ENCODE measurements at regions not wholly inside any gene's neighbourhood (a gene's known extent, or its start where the extent isn't known, plus 50 kb on each side); places are given as distances from the start of the nearest gene placed in this dataset.

DNA sequence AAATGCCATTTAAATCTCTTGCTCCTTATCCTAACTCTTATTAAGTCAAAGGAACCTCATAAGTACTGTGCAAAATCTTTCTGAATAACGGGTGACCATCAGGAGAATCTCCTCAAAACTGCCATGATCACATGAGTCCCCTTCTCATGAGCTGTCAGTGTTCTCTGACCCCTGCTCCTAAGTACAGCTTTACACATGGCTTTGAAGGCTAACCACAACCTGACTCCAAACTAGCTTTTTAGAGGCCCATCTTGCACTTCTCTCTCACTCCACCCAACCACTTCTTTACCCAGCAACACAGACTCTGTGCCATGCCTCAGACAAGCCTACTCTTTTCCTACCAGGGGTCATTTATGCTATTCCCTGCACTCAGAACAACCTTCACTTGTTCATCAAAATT, 253.8 kb downstream of the GPD2 start:
- Histone ChIP-seq H3F3A (ENCODE audit: insufficient read depth, low read length, poor library complexity, severe bottlenecking) (no peaks in the 10 kb centered on the region), H4K20me1 (ENCODE audit: insufficient read depth) (no peaks in the 10 kb centered on the region), H2AFZ (ENCODE audit: low read depth, low read length) (no peak overlapping the region), H3K4me3 (ENCODE audit: low read length) (no peak overlapping the region), H3K9me2 (ENCODE audit: insufficient read depth, low read length) (no peaks in the 10 kb centered on the region), H3K4me2 (ENCODE audit: low read length) (no peak overlapping the region), H3K36me3 (ENCODE audit: insufficient read depth, low read length) (no peaks in the 10 kb centered on the region), H3K9me3 (ENCODE audit: low read length) (no peaks in the 10 kb centered on the region), H3K27me3 (ENCODE audit: insufficient read depth, low read depth, low read length) (no peaks in the 10 kb centered on the region), H3K79me2 (replicated peaks; ENCODE audit: insufficient read depth, low read length) (no peaks in the 10 kb centered on the region), H3K27ac (ENCODE audit: low read length) (no peak overlapping the region), H3K9ac (ENCODE audit: low read length) (no peak overlapping the region)
- TF ChIP-seq MXI1 (conservative IDR thresholded peaks at IDR 0.05; ENCODE audit: poor library complexity, severe bottlenecking) = no peak
- TF ChIP-seq SMC3 (conservative IDR thresholded peaks at IDR 0.05; ENCODE audit: poor library complexity) = no peak
- no peak for TF ChIP-seq CTCF (IDR thresholded peaks at IDR 0.05; ENCODE audit: poor library complexity, severe bottlenecking)
- no peak for TF ChIP-seq EZH2 (IDR thresholded peaks at IDR 0.05; ENCODE audit: borderline replicate concordance, insufficient read depth, low read length, poor library complexity, severe bottlenecking)
- TF ChIP-seq, protein P1, sequence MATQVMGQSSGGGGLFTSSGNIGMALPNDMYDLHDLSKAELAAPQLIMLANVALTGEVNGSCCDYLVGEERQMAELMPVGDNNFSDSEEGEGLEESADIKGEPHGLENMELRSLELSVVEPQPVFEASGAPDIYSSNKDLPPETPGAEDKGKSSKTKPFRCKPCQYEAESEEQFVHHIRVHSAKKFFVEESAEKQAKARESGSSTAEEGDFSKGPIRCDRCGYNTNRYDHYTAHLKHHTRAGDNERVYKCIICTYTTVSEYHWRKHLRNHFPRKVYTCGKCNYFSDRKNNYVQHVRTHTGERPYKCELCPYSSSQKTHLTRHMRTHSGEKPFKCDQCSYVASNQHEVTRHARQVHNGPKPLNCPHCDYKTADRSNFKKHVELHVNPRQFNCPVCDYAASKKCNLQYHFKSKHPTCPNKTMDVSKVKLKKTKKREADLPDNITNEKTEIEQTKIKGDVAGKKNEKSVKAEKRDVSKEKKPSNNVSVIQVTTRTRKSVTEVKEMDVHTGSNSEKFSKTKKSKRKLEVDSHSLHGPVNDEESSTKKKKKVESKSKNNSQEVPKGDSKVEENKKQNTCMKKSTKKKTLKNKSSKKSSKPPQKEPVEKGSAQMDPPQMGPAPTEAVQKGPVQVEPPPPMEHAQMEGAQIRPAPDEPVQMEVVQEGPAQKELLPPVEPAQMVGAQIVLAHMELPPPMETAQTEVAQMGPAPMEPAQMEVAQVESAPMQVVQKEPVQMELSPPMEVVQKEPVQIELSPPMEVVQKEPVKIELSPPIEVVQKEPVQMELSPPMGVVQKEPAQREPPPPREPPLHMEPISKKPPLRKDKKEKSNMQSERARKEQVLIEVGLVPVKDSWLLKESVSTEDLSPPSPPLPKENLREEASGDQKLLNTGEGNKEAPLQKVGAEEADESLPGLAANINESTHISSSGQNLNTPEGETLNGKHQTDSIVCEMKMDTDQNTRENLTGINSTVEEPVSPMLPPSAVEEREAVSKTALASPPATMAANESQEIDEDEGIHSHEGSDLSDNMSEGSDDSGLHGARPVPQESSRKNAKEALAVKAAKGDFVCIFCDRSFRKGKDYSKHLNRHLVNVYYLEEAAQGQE (IDR thresholded peaks at IDR 0.05; ENCODE audit: borderline replicate concordance) = no peak
- TF ChIP-seq RAD21 (conservative IDR thresholded peaks at IDR 0.05) = no peak
- no peak for TF ChIP-seq TAF1 (IDR thresholded peaks at IDR 0.05; ENCODE audit: low read depth)
- TF ChIP-seq EP300 (conservative IDR thresholded peaks at IDR 0.05; ENCODE audit: poor library complexity, severe bottlenecking) = no peak
- no peak for TF ChIP-seq POLR2AphosphoS5 (IDR thresholded peaks at IDR 0.05)

DNA sequence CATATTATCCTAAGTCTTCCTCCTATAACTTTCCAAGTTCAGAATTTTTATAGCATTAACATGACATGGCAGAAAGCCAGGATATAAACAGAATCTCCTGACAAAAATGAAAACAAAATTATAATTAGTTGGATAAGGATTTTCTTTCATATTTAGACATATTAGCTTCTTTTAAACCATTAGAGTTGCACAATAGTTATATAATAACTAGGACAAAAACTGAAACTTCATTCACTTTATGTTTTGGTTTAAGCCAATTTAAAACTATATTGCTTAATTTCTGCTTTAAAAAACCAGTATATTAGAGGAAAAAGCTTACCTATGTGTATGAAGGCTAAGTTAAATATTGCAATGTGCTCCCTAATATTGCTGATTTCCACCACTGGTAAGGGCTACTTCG, 254.8 kb downstream of the GPD2 start:
- no peak overlapping the region for H3K9ac ChIP-seq (ENCODE audit: low read length)
- H3K9me2 ChIP-seq (ENCODE audit: insufficient read depth, low read length) = no peaks in the 10 kb centered on the region
- no peaks in the 10 kb centered on the region for H3K9me3 ChIP-seq (ENCODE audit: low read length)
- no peak overlapping the region for H3K27ac ChIP-seq (ENCODE audit: low read length)
- no peaks in the 10 kb centered on the region for H3K27me3 ChIP-seq (ENCODE audit: insufficient read depth, low read depth, low read length)
- TF ChIP-seq EZH2 (IDR thresholded peaks at IDR 0.05; ENCODE audit: borderline replicate concordance, insufficient read depth, low read length, poor library complexity, severe bottlenecking) (no peak), CTCF (IDR thresholded peaks at IDR 0.05; ENCODE audit: poor library complexity, severe bottlenecking) (no peak), SMC3 (conservative IDR thresholded peaks at IDR 0.05; ENCODE audit: poor library complexity) (no peak), MXI1 (conservative IDR thresholded peaks at IDR 0.05; ENCODE audit: poor library complexity, severe bottlenecking) (no peak), TAF1 (IDR thresholded peaks at IDR 0.05; ENCODE audit: low read depth) (no peak), EP300 (conservative IDR thresholded peaks at IDR 0.05; ENCODE audit: poor library complexity, severe bottlenecking) (no peak)
- TF ChIP-seq, protein P1 (IDR thresholded peaks at IDR 0.05; ENCODE audit: borderline replicate concordance) = no peak
- no peak overlapping the region for H3K4me2 ChIP-seq (ENCODE audit: low read length)
- H3K4me3 ChIP-seq (ENCODE audit: low read length) = no peak overlapping the region
- no peaks in the 10 kb centered on the region for H3F3A ChIP-seq (ENCODE audit: insufficient read depth, low read length, poor library complexity, severe bottlenecking)
- no peaks in the 10 kb centered on the region for H3K79me2 ChIP-seq (replicated peaks; ENCODE audit: insufficient read depth, low read length)
- H3K36me3 ChIP-seq (ENCODE audit: insufficient read depth, low read length) = no peaks in the 10 kb centered on the region
- no peak overlapping the region for H2AFZ ChIP-seq (ENCODE audit: low read depth, low read length)
- H4K20me1 ChIP-seq (ENCODE audit: insufficient read depth) = no peaks in the 10 kb centered on the region
